ENCODE measurements at regions not wholly inside any gene's neighbourhood (a gene's known extent, or its start where the extent isn't known, plus 50 kb on each side); places are given as distances from the start of the nearest gene placed in this dataset.

DNA sequence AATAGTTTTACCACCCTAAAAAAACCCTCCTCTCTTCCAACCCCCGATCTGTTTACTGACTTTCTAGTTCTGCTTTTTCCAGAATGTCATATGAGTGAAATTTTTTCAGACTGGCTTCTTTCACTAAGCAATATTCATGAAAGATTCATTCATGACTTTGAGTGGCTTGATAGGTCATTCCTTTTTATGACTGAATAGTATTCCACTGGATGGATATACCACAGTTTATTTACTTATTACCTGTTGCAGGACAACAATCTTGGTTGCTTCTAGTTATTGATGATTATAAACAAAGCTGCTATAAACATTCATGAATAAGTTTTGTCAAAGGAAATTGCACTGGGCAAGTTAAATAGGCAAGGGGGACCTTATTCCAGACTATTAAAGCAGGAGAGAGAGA lies 264.2 kb downstream of the UTP18 start:
- TF ChIP-seq CTCF (IDR thresholded peaks at IDR 0.05; ENCODE audit: low read depth, low read length), result no peak
- no peak for TF ChIP-seq EZH2phosphoT487 (IDR thresholded peaks at IDR 0.05; ENCODE audit: low read depth)
